Upper lobe of left lung (tissue), 4 donors: ENCODE measurements at regions not wholly inside any gene's neighbourhood (a gene's known extent, or its start where the extent isn't known, plus 50 kb on each side); places are given as distances from the start of the nearest gene placed in this dataset.

Experiments
- CTCF ChIP-seq, 6 experiments: fragments of 450-650 bp in 4 of 6; fragments of 200-600 bp in 2 of 6; sonication (generic) in 2 of 6; IDR thresholded peaks; one replicate each; pipeline ENCODE4 v1.5.1; 2016 to 2019; ENCODE audit warnings: antibody characterized with exemption in 6 of 6
- POLR2AphosphoS5 ChIP-seq, 2 donors: sonication (generic); formaldehyde crosslinking; IDR thresholded peaks; one replicate each; pipeline ENCODE4 v1.5.1; 2017; ENCODE audit warnings: antibody characterized with exemption in 2 of 2

GRCh38 chr18:71815305-71815704 is 728.8 kb downstream of the CBLN2 start:
- no peak for TF ChIP-seq CTCF (IDR thresholded peaks at IDR 0.05)
- no peak for TF ChIP-seq POLR2AphosphoS5 (IDR thresholded peaks at IDR 0.05)
